ENCODE measurements at regions not wholly inside any gene's neighbourhood (a gene's known extent, or its start where the extent isn't known, plus 50 kb on each side); places are given as distances from the start of the nearest gene placed in this dataset.

- no CpG with 5 or more reads among the region's 1 CpG for WGBS, 2 donors (ENCODE audit: extremely low coverage in 2 of 2, insufficient read length in 2 of 2, insufficient replicate concordance in 1 of 2)
- Histone ChIP-seq H3K4ac (ENCODE audit: low read length) (no peak overlapping the region), H4K8ac (ENCODE audit: low read depth, low read length) (no peak overlapping the region), H4K91ac (ENCODE audit: low read depth, low read length, poor library complexity) (no peak overlapping the region), H3K9ac (ENCODE audit: low read depth, low read length, poor library complexity) (no peak overlapping the region), H3K79me1 (ENCODE audit: low read depth, low read length) (peaks cover 2% of the 10 kb centered on the region), H3K9me3 (replicated peaks in 1 of 2; ENCODE audit: control insufficient read depth in 2 of 2, insufficient read depth in 1 of 2, low read depth in 1 of 2, low read length in 2 of 2) (no peaks in the 10 kb centered on the region), H3K27me3 (ENCODE audit: control insufficient read depth in 3 of 3, insufficient read depth in 3 of 3, low read depth in 1 of 3, low read length in 3 of 3) (no peaks in the 10 kb centered on the region), H3K14ac (ENCODE audit: low read length) (no peak overlapping the region), H3K27ac (replicated peaks; ENCODE audit: low read length) (no peak overlapping the region), H3K18ac (ENCODE audit: low read length) (no peak overlapping the region), H2AFZ (ENCODE audit: low read length) (no peak overlapping the region), H2BK12ac (ENCODE audit: low read length) (no peak overlapping the region), H3K36me3 (replicated peaks in 1 of 2; ENCODE audit: control insufficient read depth in 2 of 2, insufficient read depth in 2 of 2, low read length in 2 of 2) (peaks cover 0 to 2% of the 10 kb centered on the region in 2 donors), H3K4me3 (ENCODE audit: low read length in 2 of 2) (no peak overlapping the region), H3K4me2 (ENCODE audit: insufficient read depth, low read length, poor library complexity, severe bottlenecking) (no peak overlapping the region), H3K4me1 (ENCODE audit: control insufficient read depth in 2 of 2, insufficient read depth in 1 of 2, low read depth in 1 of 2, low read length in 2 of 2) (peaks cover 0 to 7% of the 10 kb centered on the region in 2 donors), H2AK5ac (ENCODE audit: low read depth, low read length) (no peak overlapping the region), H2BK15ac (ENCODE audit: low read length) (no peak overlapping the region), H3K23ac (ENCODE audit: low read depth, low read length, poor library complexity) (no peak overlapping the region), H2BK120ac (ENCODE audit: low read depth, low read length) (no peak overlapping the region), H2BK5ac (ENCODE audit: low read length) (no peak overlapping the region)
- no peak for DNase-seq (ENCODE audit: low spot score)
Observed at GRCh38 chr12:125469683-125470082, 404.4 kb downstream of the AACS start.

GRCh38 chr12:125470838-125471783 lies 405.9 kb downstream of the AACS start:
- H2AK5ac ChIP-seq (ENCODE audit: low read depth, low read length), result no peak overlapping the region
- WGBS, 2 donors (ENCODE audit: extremely low coverage in 2 of 2, insufficient read length in 2 of 2, insufficient replicate concordance in 1 of 2), result no CpG with 5 or more reads among the region's 15 CpGs

GRCh38 chr12:125473501-125473900 lies 408.3 kb downstream of the AACS start:
- Histone ChIP-seq H2AFZ (ENCODE audit: low read length) (no peak overlapping the region), H3K27ac (replicated peaks; ENCODE audit: low read length) (no peak overlapping the region), H3K23ac (ENCODE audit: low read depth, low read length, poor library complexity) (no peak overlapping the region), H3K9me3 (replicated peaks in 1 of 2; ENCODE audit: control insufficient read depth in 2 of 2, insufficient read depth in 1 of 2, low read depth in 1 of 2, low read length in 2 of 2) (no peaks in the 10 kb centered on the region), H3K9ac (ENCODE audit: low read depth, low read length, poor library complexity) (no peak overlapping the region), H2BK12ac (ENCODE audit: low read length) (no peak overlapping the region), H3K27me3 (ENCODE audit: control insufficient read depth in 3 of 3, insufficient read depth in 3 of 3, low read depth in 1 of 3, low read length in 3 of 3) (no peaks in the 10 kb centered on the region), H2BK15ac (ENCODE audit: low read length) (no peak overlapping the region), H4K91ac (ENCODE audit: low read depth, low read length, poor library complexity) (no peak overlapping the region), H2BK5ac (ENCODE audit: low read length) (no peak overlapping the region), H4K8ac (ENCODE audit: low read depth, low read length) (no peak overlapping the region), H3K18ac (ENCODE audit: low read length) (no peak overlapping the region), H3K14ac (ENCODE audit: low read length) (no peak overlapping the region), H2BK120ac (ENCODE audit: low read depth, low read length) (no peak overlapping the region), H3K4ac (ENCODE audit: low read length) (no peak overlapping the region), H2AK5ac (ENCODE audit: low read depth, low read length) (no peak overlapping the region), H3K79me1 (ENCODE audit: low read depth, low read length) (peaks cover 3% of the 10 kb centered on the region), H3K36me3 (replicated peaks in 1 of 2; ENCODE audit: control insufficient read depth in 2 of 2, insufficient read depth in 2 of 2, low read length in 2 of 2) (peaks cover 0 to 2% of the 10 kb centered on the region in 2 donors), H3K4me1 (ENCODE audit: control insufficient read depth in 2 of 2, insufficient read depth in 1 of 2, low read depth in 1 of 2, low read length in 2 of 2) (peaks cover 0 to 9% of the 10 kb centered on the region in 2 donors), H3K4me2 (ENCODE audit: insufficient read depth, low read length, poor library complexity, severe bottlenecking) (no peak overlapping the region), H3K4me3 (ENCODE audit: low read length in 2 of 2) (no peak overlapping the region)
- DNase-seq (ENCODE audit: low spot score), result peak; percentile 15

More at GRCh38 chr12:125470838-125471783, 405.9 kb downstream of the AACS start:
- no peaks in the 10 kb centered on the region for H3K27me3 ChIP-seq (ENCODE audit: control insufficient read depth in 3 of 3, insufficient read depth in 3 of 3, low read depth in 1 of 3, low read length in 3 of 3)
- H3K4me1 ChIP-seq (ENCODE audit: control insufficient read depth in 2 of 2, insufficient read depth in 1 of 2, low read depth in 1 of 2, low read length in 2 of 2), result peaks cover 0 to 7% of the 10 kb centered on the region in 2 donors
- no peak overlapping the region for H4K91ac ChIP-seq (ENCODE audit: low read depth, low read length, poor library complexity)
- H2BK5ac ChIP-seq (ENCODE audit: low read length), result no peak overlapping the region
- H2BK15ac ChIP-seq (ENCODE audit: low read length), result no peak overlapping the region
- H2BK12ac ChIP-seq (ENCODE audit: low read length), result no peak overlapping the region
- H3K9ac ChIP-seq (ENCODE audit: low read depth, low read length, poor library complexity), result no peak overlapping the region
- no peak overlapping the region for H3K27ac ChIP-seq (replicated peaks; ENCODE audit: low read length)
- H4K8ac ChIP-seq (ENCODE audit: low read depth, low read length), result no peak overlapping the region
- H3K14ac ChIP-seq (ENCODE audit: low read length), result no peak overlapping the region
- H3K18ac ChIP-seq (ENCODE audit: low read length), result peak overlapping the region; percentile 69
- no peak overlapping the region for H3K4me3 ChIP-seq (ENCODE audit: low read length in 2 of 2)
- no peak for DNase-seq (ENCODE audit: low spot score)
- H2AFZ ChIP-seq (ENCODE audit: low read length), result no peak overlapping the region
- H3K23ac ChIP-seq (ENCODE audit: low read depth, low read length, poor library complexity), result no peak overlapping the region
- H3K4ac ChIP-seq (ENCODE audit: low read length), result no peak overlapping the region
- H3K4me2 ChIP-seq (ENCODE audit: insufficient read depth, low read length, poor library complexity, severe bottlenecking), result no peak overlapping the region
- no peaks in the 10 kb centered on the region for H3K9me3 ChIP-seq (replicated peaks in 1 of 2; ENCODE audit: control insufficient read depth in 2 of 2, insufficient read depth in 1 of 2, low read depth in 1 of 2, low read length in 2 of 2)
- H3K36me3 ChIP-seq (replicated peaks in 1 of 2; ENCODE audit: control insufficient read depth in 2 of 2, insufficient read depth in 2 of 2, low read length in 2 of 2), result peaks cover 0 to 2% of the 10 kb centered on the region in 2 donors
- H2BK120ac ChIP-seq (ENCODE audit: low read depth, low read length), result no peak overlapping the region
- peaks cover 3% of the 10 kb centered on the region for H3K79me1 ChIP-seq (ENCODE audit: low read depth, low read length)

GRCh38 chr12:125487336-125487735 lies 422.1 kb downstream of the AACS start:
- Histone ChIP-seq H3K27me3 (ENCODE audit: control insufficient read depth in 3 of 3, insufficient read depth in 3 of 3, low read depth in 1 of 3, low read length in 3 of 3) (no peaks in the 10 kb centered on the region), H3K18ac (ENCODE audit: low read length) (no peak overlapping the region), H2BK120ac (ENCODE audit: low read depth, low read length) (no peak overlapping the region), H3K79me1 (ENCODE audit: low read depth, low read length) (no peaks in the 10 kb centered on the region), H2BK15ac (ENCODE audit: low read length) (no peak overlapping the region), H3K4me1 (ENCODE audit: control insufficient read depth in 2 of 2, insufficient read depth in 1 of 2, low read depth in 1 of 2, low read length in 2 of 2) (no peaks in the 10 kb centered on the region), H2AFZ (ENCODE audit: low read length) (no peak overlapping the region), H3K27ac (replicated peaks; ENCODE audit: low read length) (no peak overlapping the region), H3K4me3 (ENCODE audit: low read length in 2 of 2) (no peak overlapping the region), H3K36me3 (replicated peaks in 1 of 2; ENCODE audit: control insufficient read depth in 2 of 2, insufficient read depth in 2 of 2, low read length in 2 of 2) (peaks cover 0 to 1% of the 10 kb centered on the region in 2 donors), H2BK5ac (ENCODE audit: low read length) (no peak overlapping the region), H3K9me3 (replicated peaks in 1 of 2; ENCODE audit: control insufficient read depth in 2 of 2, insufficient read depth in 1 of 2, low read depth in 1 of 2, low read length in 2 of 2) (peaks cover 0 to 2% of the 10 kb centered on the region in 2 donors), H4K8ac (ENCODE audit: low read depth, low read length) (no peak overlapping the region), H3K4ac (ENCODE audit: low read length) (no peak overlapping the region), H3K23ac (ENCODE audit: low read depth, low read length, poor library complexity) (no peak overlapping the region), H4K91ac (ENCODE audit: low read depth, low read length, poor library complexity) (no peak overlapping the region), H2AK5ac (ENCODE audit: low read depth, low read length) (no peak overlapping the region), H3K14ac (ENCODE audit: low read length) (no peak overlapping the region), H3K4me2 (ENCODE audit: insufficient read depth, low read length, poor library complexity, severe bottlenecking) (no peak overlapping the region), H2BK12ac (ENCODE audit: low read length) (no peak overlapping the region), H3K9ac (ENCODE audit: low read depth, low read length, poor library complexity) (no peak overlapping the region)
- DNase-seq (ENCODE audit: low spot score), result no peak
- WGBS, 2 donors (ENCODE audit: extremely low coverage in 2 of 2, insufficient read length in 2 of 2, insufficient replicate concordance in 1 of 2), result no CpG with 5 or more reads among the region's 4 CpGs
